ENCODE measurements at regions not wholly inside any gene's neighbourhood (a gene's known extent, or its start where the extent isn't known, plus 50 kb on each side); places are given as distances from the start of the nearest gene placed in this dataset.

GRCh38 chr6:51336185-51336584 is 517.5 kb downstream of the TFAP2B start:
- ATAC-seq (no peak), DNase-seq (no peak)
- peaks cover 7% of the 10 kb centered on the region for H3K9me3 Mint-ChIP-seq (ENCODE audit: low read depth)
- CTCF ChIA-PET = no interaction called here
- H3K36me3 Mint-ChIP-seq = no peaks in the 10 kb centered on the region
- H3K4me3 Mint-ChIP-seq = no peak overlapping the region
- no peaks in the 10 kb centered on the region for H3K4me1 Mint-ChIP-seq
- no peaks in the 10 kb centered on the region for H3K27me3 Mint-ChIP-seq
- H3K27ac Mint-ChIP-seq = no peak overlapping the region

- no peak for ATAC-seq
- H3K36me3 Mint-ChIP-seq = no peaks in the 10 kb centered on the region
- CTCF ChIA-PET = no interaction called here
These were observed 518.6 kb downstream of the TFAP2B start for GRCh38 chr6:51337277-51337676.

GRCh38 chr6:51339108-51339507 is 520.4 kb downstream of the TFAP2B start:
- H3K4me1 Mint-ChIP-seq = no peaks in the 10 kb centered on the region
- peaks cover 2% of the 10 kb centered on the region for H3K9me3 Mint-ChIP-seq (ENCODE audit: low read depth)
- ATAC-seq = no peak
- H3K27ac Mint-ChIP-seq = no peak overlapping the region
- no peaks in the 10 kb centered on the region for H3K27me3 Mint-ChIP-seq
- H3K36me3 Mint-ChIP-seq = no peaks in the 10 kb centered on the region
- CTCF ChIA-PET = no interaction called here
- no peak overlapping the region for H3K4me3 Mint-ChIP-seq
- DNase-seq = no peak

More at GRCh38 chr6:51337277-51337676, 518.6 kb downstream of the TFAP2B start:
- Mint-ChIP-seq H3K27me3 (no peaks in the 10 kb centered on the region), H3K27ac (no peak overlapping the region), H3K4me1 (no peaks in the 10 kb centered on the region), H3K4me3 (no peak overlapping the region), H3K9me3 (ENCODE audit: low read depth) (peaks cover 4% of the 10 kb centered on the region)
- no peak for DNase-seq

- CTCF ChIA-PET = no interaction called here
- DNase-seq (no peak), ATAC-seq (no peak)
- Mint-ChIP-seq H3K4me1 (no peaks in the 10 kb centered on the region), H3K9me3 (ENCODE audit: low read depth) (peaks cover 2% of the 10 kb centered on the region), H3K27me3 (no peaks in the 10 kb centered on the region), H3K36me3 (no peaks in the 10 kb centered on the region), H3K4me3 (no peak overlapping the region), H3K27ac (no peak overlapping the region)
These were observed 521.1 kb downstream of the TFAP2B start for GRCh38 chr6:51339728-51340127.

- CTCF ChIA-PET = no interaction called here
- ATAC-seq (no peak), DNase-seq (no peak)
- H3K27ac Mint-ChIP-seq = no peak overlapping the region
- no peak overlapping the region for H3K4me3 Mint-ChIP-seq
- H3K27me3 Mint-ChIP-seq = no peaks in the 10 kb centered on the region
- no peaks in the 10 kb centered on the region for H3K36me3 Mint-ChIP-seq
- no peaks in the 10 kb centered on the region for H3K4me1 Mint-ChIP-seq
- no peaks in the 10 kb centered on the region for H3K9me3 Mint-ChIP-seq (ENCODE audit: low read depth)
These were observed 523.7 kb downstream of the TFAP2B start for GRCh38 chr6:51342393-51342792.

GRCh38 chr6:51349857-51350256 is 531.2 kb downstream of the TFAP2B start:
- peaks cover 4% of the 10 kb centered on the region for H3K9me3 Mint-ChIP-seq (ENCODE audit: low read depth)
- CTCF ChIA-PET = no interaction called here
- ATAC-seq = no peak
- DNase-seq = no peak
- H3K4me3 Mint-ChIP-seq = no peak overlapping the region
- H3K27ac Mint-ChIP-seq = no peak overlapping the region
- no peaks in the 10 kb centered on the region for H3K4me1 Mint-ChIP-seq
- H3K36me3 Mint-ChIP-seq = no peaks in the 10 kb centered on the region
- H3K27me3 Mint-ChIP-seq = no peaks in the 10 kb centered on the region

- Mint-ChIP-seq H3K4me3 (no peak overlapping the region), H3K27ac (no peak overlapping the region), H3K4me1 (no peaks in the 10 kb centered on the region), H3K27me3 (no peaks in the 10 kb centered on the region), H3K36me3 (no peaks in the 10 kb centered on the region), H3K9me3 (ENCODE audit: low read depth) (peaks cover 4% of the 10 kb centered on the region)
- DNase-seq = no peak
- no peak for ATAC-seq
- CTCF ChIA-PET = no interaction called here
These were observed 531.7 kb downstream of the TFAP2B start for GRCh38 chr6:51350308-51350904.

- H3K27ac Mint-ChIP-seq = no peak overlapping the region
- CTCF ChIA-PET = no interaction called here
These were observed 533.9 kb downstream of the TFAP2B start for GRCh38 chr6:51352506-51353029.

GRCh38 chr6:51360287-51360686 is 541.6 kb downstream of the TFAP2B start:
- Mint-ChIP-seq H3K27ac (no peak overlapping the region), H3K4me3 (no peak overlapping the region), H3K4me1 (no peaks in the 10 kb centered on the region), H3K36me3 (no peaks in the 10 kb centered on the region), H3K27me3 (no peaks in the 10 kb centered on the region), H3K9me3 (ENCODE audit: low read depth) (peaks cover 5% of the 10 kb centered on the region)
- ATAC-seq (no peak), DNase-seq (no peak)
- CTCF ChIA-PET = no interaction called here

More at GRCh38 chr6:51352506-51353029, 533.9 kb downstream of the TFAP2B start:
- Mint-ChIP-seq H3K36me3 (no peaks in the 10 kb centered on the region), H3K27me3 (no peaks in the 10 kb centered on the region), H3K9me3 (ENCODE audit: low read depth) (peaks cover 6% of the 10 kb centered on the region), H3K4me3 (no peak overlapping the region), H3K4me1 (no peaks in the 10 kb centered on the region)
- no peak for DNase-seq
- ATAC-seq = no peak

GRCh38 chr6:51365566-51365965 is 546.9 kb downstream of the TFAP2B start:
- H3K4me3 Mint-ChIP-seq = no peak overlapping the region
- H3K9me3 Mint-ChIP-seq (ENCODE audit: low read depth) = peaks cover 5% of the 10 kb centered on the region
- DNase-seq = no peak
- CTCF ChIA-PET = no interaction called here
- no peaks in the 10 kb centered on the region for H3K36me3 Mint-ChIP-seq
- no peaks in the 10 kb centered on the region for H3K27me3 Mint-ChIP-seq
- no peaks in the 10 kb centered on the region for H3K4me1 Mint-ChIP-seq
- H3K27ac Mint-ChIP-seq = no peak overlapping the region
- ATAC-seq = no peak

GRCh38 chr6:51369485-51369884 is 550.8 kb downstream of the TFAP2B start:
- DNase-seq (no peak), ATAC-seq (no peak)
- H3K9me3 Mint-ChIP-seq (ENCODE audit: low read depth) = peaks cover 5% of the 10 kb centered on the region
- H3K4me1 Mint-ChIP-seq = no peaks in the 10 kb centered on the region
- no peak overlapping the region for H3K27ac Mint-ChIP-seq
- H3K27me3 Mint-ChIP-seq = no peaks in the 10 kb centered on the region
- no peak overlapping the region for H3K4me3 Mint-ChIP-seq
- CTCF ChIA-PET = no interaction called here
- H3K36me3 Mint-ChIP-seq = no peaks in the 10 kb centered on the region

- H3K4me3 Mint-ChIP-seq = no peak overlapping the region
- peaks cover 2% of the 10 kb centered on the region for H3K9me3 Mint-ChIP-seq (ENCODE audit: low read depth)
- ATAC-seq (no peak), DNase-seq (no peak)
- no peak overlapping the region for H3K27ac Mint-ChIP-seq
- CTCF ChIA-PET = no interaction called here
- no peaks in the 10 kb centered on the region for H3K27me3 Mint-ChIP-seq
- H3K4me1 Mint-ChIP-seq = no peaks in the 10 kb centered on the region
- H3K36me3 Mint-ChIP-seq = no peaks in the 10 kb centered on the region
These were observed 564.2 kb downstream of the TFAP2B start for GRCh38 chr6:51382847-51383246.

GRCh38 chr6:51384736-51385135 is 566.1 kb downstream of the TFAP2B start:
- Mint-ChIP-seq H3K27ac (no peak overlapping the region), H3K27me3 (no peaks in the 10 kb centered on the region), H3K4me1 (no peaks in the 10 kb centered on the region), H3K4me3 (no peak overlapping the region), H3K36me3 (no peaks in the 10 kb centered on the region), H3K9me3 (ENCODE audit: low read depth) (peaks cover 5% of the 10 kb centered on the region)
- CTCF ChIA-PET = no interaction called here
- ATAC-seq (no peak), DNase-seq (no peak)

GRCh38 chr6:51386347-51386836 is 567.7 kb downstream of the TFAP2B start:
- CTCF ChIA-PET = no interaction called here
- Mint-ChIP-seq H3K9me3 (ENCODE audit: low read depth) (peaks cover 5% of the 10 kb centered on the region), H3K4me3 (no peak overlapping the region), H3K36me3 (no peaks in the 10 kb centered on the region), H3K27me3 (no peaks in the 10 kb centered on the region), H3K27ac (no peak overlapping the region), H3K4me1 (no peaks in the 10 kb centered on the region)
- ATAC-seq = no peak
- DNase-seq = no peak

- CTCF ChIA-PET = no interaction called here
- Mint-ChIP-seq H3K4me3 (no peak overlapping the region), H3K36me3 (no peaks in the 10 kb centered on the region), H3K27me3 (no peaks in the 10 kb centered on the region), H3K9me3 (ENCODE audit: low read depth) (peaks cover 8% of the 10 kb centered on the region), H3K27ac (no peak overlapping the region), H3K4me1 (no peaks in the 10 kb centered on the region)
- ATAC-seq = no peak
- no peak for DNase-seq
These were observed 569.2 kb downstream of the TFAP2B start for GRCh38 chr6:51387907-51388306.

Data from activated CD8-positive, alpha-beta memory T cell treated with anti-CD3 and anti-CD28 coated beads, Interleukin-2, amount 10 ng/mL, durations not matched to agents 7 days and 5 days (primary cell).